ENCODE measurements at regions not wholly inside any gene's neighbourhood (a gene's known extent, or its start where the extent isn't known, plus 50 kb on each side); places are given as distances from the start of the nearest gene placed in this dataset.

- POLR2A ChIA-PET, result no interaction called here
- TF ChIP-seq RCOR1 (IDR thresholded peaks at IDR 0.05; ENCODE audit: low read depth, low read length) (no peak), TFCP2L1 (CRISPR knock-in tag; IDR thresholded peaks at IDR 0.05) (no peak), SMC3 (IDR thresholded peaks at IDR 0.05) (no peak), SREBF2 (IDR thresholded peaks at IDR 0.05) (no peak), CBX2 (IDR thresholded peaks at IDR 0.05; ENCODE audit: borderline replicate concordance, low read depth) (no peak), CBX8 (IDR thresholded peaks at IDR 0.05) (no peak), REST (IDR thresholded peaks at IDR 0.05) (no peak), HOXA7 (CRISPR knock-in tag; IDR thresholded peaks at IDR 0.05) (no peak), ZSCAN20 (CRISPR knock-in tag; IDR thresholded peaks at IDR 0.05) (no peak), NFE2L2 (conservative IDR thresholded peaks at IDR 0.05; ENCODE audit: low read length) (no peak), EHMT2 (IDR thresholded peaks at IDR 0.05; ENCODE audit: low read depth) (no peak), POLR2AphosphoS2 (conservative IDR thresholded peaks at IDR 0.05; ENCODE audit: low read length) (no peak), KDM5A (IDR thresholded peaks at IDR 0.05) (no peak), BHLHE40 (IDR thresholded peaks at IDR 0.05; ENCODE audit: low read depth, low read length) (no peak)
- TF ChIP-seq, protein P1, sequence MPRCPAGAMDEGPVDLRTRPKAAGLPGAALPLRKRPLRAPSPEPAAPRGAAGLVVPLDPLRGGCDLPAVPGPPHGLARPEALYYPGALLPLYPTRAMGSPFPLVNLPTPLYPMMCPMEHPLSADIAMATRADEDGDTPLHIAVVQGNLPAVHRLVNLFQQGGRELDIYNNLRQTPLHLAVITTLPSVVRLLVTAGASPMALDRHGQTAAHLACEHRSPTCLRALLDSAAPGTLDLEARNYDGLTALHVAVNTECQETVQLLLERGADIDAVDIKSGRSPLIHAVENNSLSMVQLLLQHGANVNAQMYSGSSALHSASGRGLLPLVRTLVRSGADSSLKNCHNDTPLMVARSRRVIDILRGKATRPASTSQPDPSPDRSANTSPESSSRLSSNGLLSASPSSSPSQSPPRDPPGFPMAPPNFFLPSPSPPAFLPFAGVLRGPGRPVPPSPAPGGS (IDR thresholded peaks at IDR 0.05), result no peak
- TF ChIP-seq, protein P2, sequence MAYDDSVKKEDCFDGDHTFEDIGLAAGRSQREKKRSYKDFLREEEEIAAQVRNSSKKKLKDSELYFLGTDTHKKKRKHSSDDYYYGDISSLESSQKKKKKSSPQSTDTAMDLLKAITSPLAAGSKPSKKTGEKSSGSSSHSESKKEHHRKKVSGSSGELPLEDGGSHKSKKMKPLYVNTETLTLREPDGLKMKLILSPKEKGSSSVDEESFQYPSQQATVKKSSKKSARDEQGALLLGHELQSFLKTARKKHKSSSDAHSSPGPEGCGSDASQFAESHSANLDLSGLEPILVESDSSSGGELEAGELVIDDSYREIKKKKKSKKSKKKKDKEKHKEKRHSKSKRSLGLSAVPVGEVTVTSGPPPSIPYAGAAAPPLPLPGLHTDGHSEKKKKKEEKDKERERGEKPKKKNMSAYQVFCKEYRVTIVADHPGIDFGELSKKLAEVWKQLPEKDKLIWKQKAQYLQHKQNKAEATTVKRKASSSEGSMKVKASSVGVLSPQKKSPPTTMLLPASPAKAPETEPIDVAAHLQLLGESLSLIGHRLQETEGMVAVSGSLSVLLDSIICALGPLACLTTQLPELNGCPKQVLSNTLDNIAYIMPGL (CRISPR knock-in tag; IDR thresholded peaks at IDR 0.05; ENCODE audit: borderline replicate concordance), result no peak
- Histone ChIP-seq H3K4me3 (no peak overlapping the region), H3K4me2 (no peak overlapping the region), H3K9me3 (no peaks in the 10 kb centered on the region), H3K4me1 (no peaks in the 10 kb centered on the region), H3K27ac (no peak overlapping the region)
- CTCF ChIA-PET, result no interaction called here
- DNase-seq (ENCODE audit: low read depth in 1 of 2, low spot score in 1 of 2) (no peak), ATAC-seq (no peak), FAIRE-seq (no peak)
- WGBS (ENCODE audit: missing lambda C conversion rate), result 11% methylated on average over 10 of the region's 10 CpGs
Measured at GRCh38 chr20:7146552-7147219, 379.2 kb downstream of the BMP2 start.

DNA sequence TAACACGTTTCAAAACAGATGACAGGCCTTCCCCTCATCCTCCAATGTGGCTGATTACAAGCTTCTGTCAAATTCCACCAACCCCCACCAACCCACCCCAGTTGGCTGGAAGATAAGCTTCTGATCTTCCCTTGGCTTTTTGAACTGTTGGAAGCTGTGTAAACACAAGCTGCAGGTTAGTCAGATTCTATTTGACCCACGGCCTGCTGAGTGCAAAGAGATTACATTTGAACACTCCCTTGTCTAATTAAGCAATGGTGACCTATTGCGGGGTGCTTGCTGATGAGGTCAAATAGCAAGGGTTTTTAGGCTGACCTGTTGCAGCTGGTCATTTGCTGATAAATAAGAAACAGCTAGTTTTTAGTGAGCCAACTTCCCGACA, 379.7 kb downstream of the BMP2 start:
- TF ChIP-seq NR3C1 (IDR thresholded peaks at IDR 0.05) (no peak), ZNF302 (CRISPR knock-in tag; IDR thresholded peaks at IDR 0.05) (no peak), SREBF2 (IDR thresholded peaks at IDR 0.05) (no peak), MAFK (IDR thresholded peaks at IDR 0.05; ENCODE audit: partially characterized antibody) (no peak), MAX (IDR thresholded peaks at IDR 0.05) (no peak), POLR2AphosphoS2 (conservative IDR thresholded peaks at IDR 0.05; ENCODE audit: low read length) (no peak), HOXB5 (CRISPR knock-in tag; IDR thresholded peaks at IDR 0.05) (no peak), MAZ (IDR thresholded peaks at IDR 0.05; ENCODE audit: borderline replicate concordance, low read depth, low read length) (no peak), RARB (CRISPR knock-in tag; IDR thresholded peaks at IDR 0.05) (no peak), RAD21 (conservative IDR thresholded peaks at IDR 0.05 in 1 of 2, IDR thresholded peaks at IDR 0.05 in 1 of 2) (no peak), SMC3 (IDR thresholded peaks at IDR 0.05) (no peak), KDM5A (IDR thresholded peaks at IDR 0.05) (no peak), CEBPB (IDR thresholded peaks at IDR 0.05) (no peak), FOXS1 (CRISPR knock-in tag; IDR thresholded peaks at IDR 0.05) (no peak), GATA3 (IDR thresholded peaks at IDR 0.05; ENCODE audit: borderline replicate concordance) (no peak), CHD2 (IDR thresholded peaks at IDR 0.05; ENCODE audit: low read length, partially characterized antibody) (no peak), EHF (CRISPR knock-in tag; IDR thresholded peaks at IDR 0.05) (no peak), MYC (IDR thresholded peaks at IDR 0.05; ENCODE audit: borderline replicate concordance, low read length) (no peak)
- TF ChIP-seq, protein P1 (IDR thresholded peaks at IDR 0.05), result no peak
- TF ChIP-seq, protein P3, sequence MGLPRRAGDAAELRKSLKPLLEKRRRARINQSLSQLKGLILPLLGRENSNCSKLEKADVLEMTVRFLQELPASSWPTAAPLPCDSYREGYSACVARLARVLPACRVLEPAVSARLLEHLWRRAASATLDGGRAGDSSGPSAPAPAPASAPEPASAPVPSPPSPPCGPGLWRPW (IDR thresholded peaks at IDR 0.05), result no peak
- H3K4me2 ChIP-seq, result no peak overlapping the region
- 7% methylated on average over 4 of the region's 4 CpGs for WGBS (ENCODE audit: missing lambda C conversion rate)
- 0 out of 3 replicates have a peak, but pooled peaks cover 2% of the 10 kb centered on the region for H3K9me3 ChIP-seq
- ChIA-PET CTCF (no interaction called here), POLR2A (no interaction called here)
- H3K27ac ChIP-seq, result no peak overlapping the region
- no peak for DNase-seq (ENCODE audit: low read depth in 1 of 2, low spot score in 1 of 2)
- no peak for ATAC-seq
- H3K4me1 ChIP-seq, result no peaks in the 10 kb centered on the region
- no peak for FAIRE-seq
- H3K4me3 ChIP-seq, result no peak overlapping the region

All from A549 (cell line).